ENCODE measurements at regions not wholly inside any gene's neighbourhood (a gene's known extent, or its start where the extent isn't known, plus 50 kb on each side); places are given as distances from the start of the nearest gene placed in this dataset.

- TF ChIP-seq ZNF274 (IDR thresholded peaks at IDR 0.05; ENCODE audit: low read depth, low read length) (no peak), YY1 (IDR thresholded peaks at IDR 0.05; ENCODE audit: insufficient read depth, insufficient read length) (no peak)
Observed at GRCh38 chr11:128026596-128026995, 560.8 kb downstream of the ETS1 start.
